Progenitor cell of endocrine pancreas (in vitro differentiated cells): ENCODE measurements at regions not wholly inside any gene's neighbourhood (a gene's known extent, or its start where the extent isn't known, plus 50 kb on each side); places are given as distances from the start of the nearest gene placed in this dataset.

Experiments used
- DNase-seq: peaks from one replicate; pipeline ENCODE4 v3.0.0; 2021; ENCODE audit warnings: low spot score; ENCODE audit not compliant: unreplicated experiment
- H3K27ac Mint-ChIP-seq: 2 replicates; pipeline ENCODE4 v1.8.0; 2021; ENCODE audit warnings: mild to moderate bottlenecking, moderate library complexity, mixed read lengths
- H3K27me3 Mint-ChIP-seq: 2 replicates; pipeline ENCODE4 v1.8.0; 2021; ENCODE audit warnings: mixed read lengths
- H3K36me3 Mint-ChIP-seq: 2 replicates; pipeline ENCODE4 v1.8.0; 2022; ENCODE audit warnings: mixed read lengths; ENCODE audit not compliant: insufficient read depth
- H3K4me1 Mint-ChIP-seq: 2 replicates; pipeline ENCODE4 v1.8.0; 2021; ENCODE audit warnings: low read depth, mixed read lengths
- H3K4me3 Mint-ChIP-seq: 2 replicates; pipeline ENCODE4 v1.8.0; 2021; ENCODE audit warnings: low read depth, mild to moderate bottlenecking, moderate library complexity, mixed read lengths
- H3K9me3 Mint-ChIP-seq: 2 replicates; pipeline ENCODE4 v1.8.0; 2021; ENCODE audit warnings: low read depth, mixed read lengths
- CTCF ChIP-seq: fragments of 200-600 bp; sonication (generic); IDR thresholded peaks from one replicate; pipeline ENCODE4 v1.5.0; 2021; ENCODE audit warnings: antibody characterized with exemption, mild to moderate bottlenecking; ENCODE audit not compliant: unreplicated experiment

- Mint-ChIP-seq H3K36me3 (no peaks in the 10 kb centered on the region), H3K27me3 (no peaks in the 10 kb centered on the region), H3K4me3 (no peak overlapping the region), H3K9me3 (peaks cover 13% of the 10 kb centered on the region), H3K27ac (no peak overlapping the region), H3K4me1 (peaks cover 5% of the 10 kb centered on the region)
- TF ChIP-seq CTCF = no peak
- no peak for DNase-seq
These were observed 258.9 kb upstream of the EPHA4 start for GRCh38 chr2:221831051-221831450.

GRCh38 chr2:221822416-221822815 is 250.3 kb upstream of the EPHA4 start:
- H3K27me3 Mint-ChIP-seq = no peaks in the 10 kb centered on the region
- no peak overlapping the region for H3K27ac Mint-ChIP-seq
- no peaks in the 10 kb centered on the region for H3K36me3 Mint-ChIP-seq
- H3K4me1 Mint-ChIP-seq = peaks cover 11% of the 10 kb centered on the region
- no peak for TF ChIP-seq CTCF
- DNase-seq = no peak
- H3K9me3 Mint-ChIP-seq = no peaks in the 10 kb centered on the region
- no peak overlapping the region for H3K4me3 Mint-ChIP-seq

- Mint-ChIP-seq H3K27ac (no peak overlapping the region), H3K27me3 (no peaks in the 10 kb centered on the region), H3K4me3 (no peak overlapping the region), H3K4me1 (peaks cover 8% of the 10 kb centered on the region), H3K36me3 (no peaks in the 10 kb centered on the region), H3K9me3 (no peaks in the 10 kb centered on the region)
- no peak for TF ChIP-seq CTCF
- no peak for DNase-seq
These were observed 246.7 kb upstream of the EPHA4 start for GRCh38 chr2:221818616-221819320.

- Mint-ChIP-seq H3K4me3 (no peak overlapping the region), H3K27ac (no peak overlapping the region), H3K9me3 (no peaks in the 10 kb centered on the region), H3K27me3 (no peaks in the 10 kb centered on the region), H3K4me1 (peaks cover 3% of the 10 kb centered on the region), H3K36me3 (no peaks in the 10 kb centered on the region)
- DNase-seq = no peak
- no peak for TF ChIP-seq CTCF
These were observed 245.8 kb upstream of the EPHA4 start for GRCh38 chr2:221817878-221818277.

GRCh38 chr2:221817052-221817451 is 244.9 kb upstream of the EPHA4 start:
- H3K4me3 Mint-ChIP-seq = no peak overlapping the region
- H3K27me3 Mint-ChIP-seq = no peaks in the 10 kb centered on the region
- TF ChIP-seq CTCF = no peak
- H3K4me1 Mint-ChIP-seq = peaks cover 3% of the 10 kb centered on the region
- H3K9me3 Mint-ChIP-seq = no peaks in the 10 kb centered on the region
- no peak overlapping the region for H3K27ac Mint-ChIP-seq
- no peak for DNase-seq
- no peaks in the 10 kb centered on the region for H3K36me3 Mint-ChIP-seq
